GM23248 (cell line): ENCODE measurements at regions not wholly inside any gene's neighbourhood (a gene's known extent, or its start where the extent isn't known, plus 50 kb on each side); places are given as distances from the start of the nearest gene placed in this dataset.

Experiments
- EZH2 ChIP-seq: fragments of 200-600 bp; sonication (generic); IDR thresholded peaks from 2 replicates; pipeline ENCODE4 v1.6.1; 2018; ENCODE audit warnings: antibody characterized with exemption, mild to moderate bottlenecking; ENCODE audit not compliant: insufficient read depth, poor library complexity, severe bottlenecking
- EZH2phosphoT487 ChIP-seq: fragments of 200-600 bp; sonication (generic); IDR thresholded peaks from 2 replicates; pipeline ENCODE4 v1.6.1; 2018; ENCODE audit warnings: antibody characterized with exemption, moderate library complexity, mild to moderate bottlenecking, low read depth; ENCODE audit not compliant: insufficient read depth

DNA sequence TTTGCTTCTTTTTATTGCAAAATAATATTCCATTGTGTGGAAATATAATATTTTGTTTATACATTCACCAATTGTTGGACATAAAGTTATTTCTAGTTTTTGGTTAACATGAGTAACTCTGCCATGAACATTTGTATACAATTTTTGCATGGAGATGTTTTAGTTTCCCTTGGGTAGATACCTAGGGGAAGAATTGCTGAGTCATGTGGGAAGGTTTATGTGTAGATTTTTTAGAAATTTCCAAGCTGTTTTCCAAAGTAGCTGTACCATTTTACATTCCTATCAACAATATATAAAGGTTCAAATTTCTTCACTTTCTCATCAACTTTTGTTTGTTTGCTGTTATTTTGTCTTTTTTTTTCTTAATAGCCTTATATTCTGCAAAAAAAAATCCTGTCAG is 664.7 kb upstream of the FBXO33 start:
- TF ChIP-seq EZH2phosphoT487 (no peak), EZH2 (no peak)
